Panc1 (cell line): ENCODE measurements at regions not wholly inside any gene's neighbourhood (a gene's known extent, or its start where the extent isn't known, plus 50 kb on each side); places are given as distances from the start of the nearest gene placed in this dataset.

ENCODE experiments used
- POLR2AphosphoS5 ChIP-seq: IDR thresholded peaks from 2 replicates; pipeline ENCODE4 v1.6.1; 2012; ENCODE audit warnings: mild to moderate bottlenecking, low read depth, low read length, moderate library complexity
- SIN3A ChIP-seq: IDR thresholded peaks from 2 replicates; pipeline ENCODE4 v1.6.1; 2012; ENCODE audit warnings: low read depth, mild to moderate bottlenecking, low read length, moderate library complexity, borderline replicate concordance; ENCODE audit not compliant: insufficient read depth
- TCF7L2 ChIP-seq: IDR thresholded peaks from 2 replicates; pipeline ENCODE4 v1.6.1; 2011; ENCODE audit warnings: mild to moderate bottlenecking, low read depth, low read length, inconsistent platforms
- TF ChIP-seq, protein P1 (sequence below): fragments of 450-650 bp; IDR thresholded peaks from 2 replicates; pipeline ENCODE4 v1.5.1; 2017; ENCODE audit warnings: mild to moderate bottlenecking
- TF ChIP-seq, protein P2 (sequence below), 2 experiments: IDR thresholded peaks; 2 replicates each; pipeline ENCODE4 v1.6.1; 2011 to 2012; ENCODE audit warnings: low read depth in 2 of 2, control low read depth in 1 of 2, low read length in 1 of 2, mild to moderate bottlenecking in 1 of 2, moderate library complexity in 1 of 2; ENCODE audit not compliant: insufficient read depth in 1 of 2

DNA sequence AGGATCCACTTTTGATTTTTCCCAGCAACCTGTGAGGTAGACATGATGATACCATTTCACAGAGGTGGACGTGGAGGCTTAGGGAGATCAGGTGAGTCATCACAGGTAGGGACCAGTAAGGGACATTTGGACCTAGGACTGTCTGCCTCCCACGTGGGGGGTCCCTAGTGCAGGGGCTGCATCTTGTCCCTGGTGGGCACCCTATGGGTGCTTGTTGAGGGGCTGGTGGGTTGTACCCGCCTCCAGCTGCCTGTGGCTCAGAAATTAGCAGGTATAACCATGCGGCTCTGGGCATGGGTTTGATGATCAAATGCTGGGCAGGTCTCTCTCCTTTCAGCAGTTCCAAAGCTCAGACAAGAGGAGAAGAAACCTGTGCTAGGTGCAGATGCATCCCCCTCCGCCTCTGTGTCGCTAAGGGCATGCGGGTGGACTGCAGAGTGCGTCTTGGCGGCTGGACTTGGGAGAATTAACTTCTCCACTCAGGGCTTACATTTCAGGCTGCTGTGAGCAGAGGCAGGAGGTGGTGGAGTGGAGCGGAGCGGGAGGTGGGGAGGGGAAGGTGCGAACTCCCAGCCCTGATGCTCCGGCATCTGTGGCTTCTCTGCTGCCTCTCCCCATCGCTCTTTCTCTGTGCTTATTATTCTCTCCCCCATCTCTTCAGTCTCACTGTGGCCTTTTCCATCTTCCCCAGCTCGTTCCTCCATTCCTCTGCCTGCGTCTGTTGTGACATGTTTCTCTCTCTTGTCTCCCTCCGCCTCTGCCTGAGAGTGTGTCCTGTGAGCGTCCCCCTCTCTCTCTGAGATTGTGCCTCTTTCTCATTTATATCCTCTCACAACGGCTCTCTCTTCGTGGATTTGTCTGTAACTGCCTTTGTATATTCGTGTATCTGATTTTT is 146.8 kb downstream of the PTPRU start:
- TF ChIP-seq TCF7L2 (no peak), SIN3A (no peak), POLR2AphosphoS5 (no peak)
- TF ChIP-seq, protein P1, sequence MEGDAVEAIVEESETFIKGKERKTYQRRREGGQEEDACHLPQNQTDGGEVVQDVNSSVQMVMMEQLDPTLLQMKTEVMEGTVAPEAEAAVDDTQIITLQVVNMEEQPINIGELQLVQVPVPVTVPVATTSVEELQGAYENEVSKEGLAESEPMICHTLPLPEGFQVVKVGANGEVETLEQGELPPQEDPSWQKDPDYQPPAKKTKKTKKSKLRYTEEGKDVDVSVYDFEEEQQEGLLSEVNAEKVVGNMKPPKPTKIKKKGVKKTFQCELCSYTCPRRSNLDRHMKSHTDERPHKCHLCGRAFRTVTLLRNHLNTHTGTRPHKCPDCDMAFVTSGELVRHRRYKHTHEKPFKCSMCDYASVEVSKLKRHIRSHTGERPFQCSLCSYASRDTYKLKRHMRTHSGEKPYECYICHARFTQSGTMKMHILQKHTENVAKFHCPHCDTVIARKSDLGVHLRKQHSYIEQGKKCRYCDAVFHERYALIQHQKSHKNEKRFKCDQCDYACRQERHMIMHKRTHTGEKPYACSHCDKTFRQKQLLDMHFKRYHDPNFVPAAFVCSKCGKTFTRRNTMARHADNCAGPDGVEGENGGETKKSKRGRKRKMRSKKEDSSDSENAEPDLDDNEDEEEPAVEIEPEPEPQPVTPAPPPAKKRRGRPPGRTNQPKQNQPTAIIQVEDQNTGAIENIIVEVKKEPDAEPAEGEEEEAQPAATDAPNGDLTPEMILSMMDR = no peak
- TF ChIP-seq, protein P2, sequence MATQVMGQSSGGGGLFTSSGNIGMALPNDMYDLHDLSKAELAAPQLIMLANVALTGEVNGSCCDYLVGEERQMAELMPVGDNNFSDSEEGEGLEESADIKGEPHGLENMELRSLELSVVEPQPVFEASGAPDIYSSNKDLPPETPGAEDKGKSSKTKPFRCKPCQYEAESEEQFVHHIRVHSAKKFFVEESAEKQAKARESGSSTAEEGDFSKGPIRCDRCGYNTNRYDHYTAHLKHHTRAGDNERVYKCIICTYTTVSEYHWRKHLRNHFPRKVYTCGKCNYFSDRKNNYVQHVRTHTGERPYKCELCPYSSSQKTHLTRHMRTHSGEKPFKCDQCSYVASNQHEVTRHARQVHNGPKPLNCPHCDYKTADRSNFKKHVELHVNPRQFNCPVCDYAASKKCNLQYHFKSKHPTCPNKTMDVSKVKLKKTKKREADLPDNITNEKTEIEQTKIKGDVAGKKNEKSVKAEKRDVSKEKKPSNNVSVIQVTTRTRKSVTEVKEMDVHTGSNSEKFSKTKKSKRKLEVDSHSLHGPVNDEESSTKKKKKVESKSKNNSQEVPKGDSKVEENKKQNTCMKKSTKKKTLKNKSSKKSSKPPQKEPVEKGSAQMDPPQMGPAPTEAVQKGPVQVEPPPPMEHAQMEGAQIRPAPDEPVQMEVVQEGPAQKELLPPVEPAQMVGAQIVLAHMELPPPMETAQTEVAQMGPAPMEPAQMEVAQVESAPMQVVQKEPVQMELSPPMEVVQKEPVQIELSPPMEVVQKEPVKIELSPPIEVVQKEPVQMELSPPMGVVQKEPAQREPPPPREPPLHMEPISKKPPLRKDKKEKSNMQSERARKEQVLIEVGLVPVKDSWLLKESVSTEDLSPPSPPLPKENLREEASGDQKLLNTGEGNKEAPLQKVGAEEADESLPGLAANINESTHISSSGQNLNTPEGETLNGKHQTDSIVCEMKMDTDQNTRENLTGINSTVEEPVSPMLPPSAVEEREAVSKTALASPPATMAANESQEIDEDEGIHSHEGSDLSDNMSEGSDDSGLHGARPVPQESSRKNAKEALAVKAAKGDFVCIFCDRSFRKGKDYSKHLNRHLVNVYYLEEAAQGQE (IDR thresholded peaks at IDR 0.05; ENCODE audit: insufficient read depth in 1 of 2, low read depth in 2 of 2, low read length in 1 of 2) = no peak
